Testis (tissue), 2 donors: ENCODE measurements at regions not wholly inside any gene's neighbourhood (a gene's known extent, or its start where the extent isn't known, plus 50 kb on each side); places are given as distances from the start of the nearest gene placed in this dataset.

Experiments
- POLR2A ChIP-seq: fragments of 450-650 bp; IDR thresholded peaks from one replicate; pipeline ENCODE4 v1.6.1; 2017; ENCODE audit warnings: antibody characterized with exemption, mild to moderate bottlenecking, moderate library complexity
- TF ChIP-seq, protein P1 (sequence below), 3 experiments: fragments of 450-650 bp in 2 of 3; fragments of 200-600 bp in 1 of 3; sonication (generic) in 1 of 3; IDR thresholded peaks; one replicate each; pipeline ENCODE4 v1.5.1; 2016 to 2019; ENCODE audit warnings: antibody characterized with exemption in 3 of 3, mild to moderate bottlenecking in 2 of 3, moderate library complexity in 1 of 3

DNA sequence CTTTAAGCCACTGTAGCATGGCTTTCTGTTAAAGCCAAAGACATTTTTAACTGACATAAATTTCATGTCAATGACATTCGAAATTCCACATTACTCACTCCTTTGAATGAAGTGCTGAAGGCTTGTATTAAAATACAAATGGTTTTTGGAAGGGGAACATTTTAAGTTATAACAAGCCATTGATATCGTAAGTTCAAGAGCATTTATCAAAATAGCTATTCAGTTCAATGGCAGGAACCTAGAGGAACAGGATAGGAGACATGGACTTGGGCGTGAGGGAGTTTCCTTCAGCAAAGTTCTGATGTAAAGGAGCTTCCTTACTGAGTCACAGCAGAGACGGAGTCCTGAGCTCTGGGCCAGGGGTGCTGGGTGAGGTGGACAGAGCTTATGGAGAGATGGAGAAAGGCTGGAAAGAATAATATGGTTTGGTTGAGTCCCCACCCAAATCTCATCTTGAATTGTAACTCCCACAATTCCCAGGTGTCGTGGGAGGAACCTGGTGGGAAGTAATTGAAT lies 631.8 kb downstream of the BNC2 start:
- TF ChIP-seq, protein P1, sequence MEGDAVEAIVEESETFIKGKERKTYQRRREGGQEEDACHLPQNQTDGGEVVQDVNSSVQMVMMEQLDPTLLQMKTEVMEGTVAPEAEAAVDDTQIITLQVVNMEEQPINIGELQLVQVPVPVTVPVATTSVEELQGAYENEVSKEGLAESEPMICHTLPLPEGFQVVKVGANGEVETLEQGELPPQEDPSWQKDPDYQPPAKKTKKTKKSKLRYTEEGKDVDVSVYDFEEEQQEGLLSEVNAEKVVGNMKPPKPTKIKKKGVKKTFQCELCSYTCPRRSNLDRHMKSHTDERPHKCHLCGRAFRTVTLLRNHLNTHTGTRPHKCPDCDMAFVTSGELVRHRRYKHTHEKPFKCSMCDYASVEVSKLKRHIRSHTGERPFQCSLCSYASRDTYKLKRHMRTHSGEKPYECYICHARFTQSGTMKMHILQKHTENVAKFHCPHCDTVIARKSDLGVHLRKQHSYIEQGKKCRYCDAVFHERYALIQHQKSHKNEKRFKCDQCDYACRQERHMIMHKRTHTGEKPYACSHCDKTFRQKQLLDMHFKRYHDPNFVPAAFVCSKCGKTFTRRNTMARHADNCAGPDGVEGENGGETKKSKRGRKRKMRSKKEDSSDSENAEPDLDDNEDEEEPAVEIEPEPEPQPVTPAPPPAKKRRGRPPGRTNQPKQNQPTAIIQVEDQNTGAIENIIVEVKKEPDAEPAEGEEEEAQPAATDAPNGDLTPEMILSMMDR (IDR thresholded peaks at IDR 0.05): no peak
- TF ChIP-seq POLR2A: no peak
